IMR-90 (cell line): ENCODE measurements at regions not wholly inside any gene's neighbourhood (a gene's known extent, or its start where the extent isn't known, plus 50 kb on each side); places are given as distances from the start of the nearest gene placed in this dataset.

Experiments
- ATAC-seq: fragments of 200-7000 bp; cut with Tn5 transposase; 2 replicates; pipeline ENCODE4 v1.9.1; 2020; ENCODE audit warnings: low read depth, mild to moderate bottlenecking, moderate library complexity
- BruUV-seq: library from RNA; stranded (reverse); fragments of 400-500 nt; replicated peaks from 2 replicates; lab custom pipeline; 2021; lab: Mats Ljungman, UMichigan
- CTCF ChIA-PET: fragments of 300-600 bp; formaldehyde crosslinking; extraction: SDS; loops from one replicate; lab custom pipeline; 2021; ENCODE audit warnings: antibody characterized with exemption; lab: Yijun Ruan, JAX
- POLR2A ChIA-PET: fragments of 300-600 bp; sonication (Branson Sonifier 250); formaldehyde crosslinking; loops from one replicate; lab custom pipeline; 2022; ENCODE audit warnings: antibody characterized with exemption; ENCODE audit not compliant: unreplicated experiment; lab: Charles Lee
- DNase-seq: peaks from one replicate; pipeline ENCODE4 v3.0.0; 2013
- H2AFZ ChIP-seq: replicated peaks from 2 replicates; pipeline ENCODE3; 2013; ENCODE audit warnings: low read length, mild to moderate bottlenecking; ENCODE audit not compliant: poor library complexity
- H2AK5ac ChIP-seq: 2 replicates; pipeline ENCODE4 v1.6.1; 2013; ENCODE audit warnings: low read depth, low read length, inconsistent platforms
- H2AK9ac ChIP-seq: replicated peaks from 2 replicates; pipeline ENCODE3; 2013; ENCODE audit warnings: mild to moderate bottlenecking, low read depth, low read length, moderate library complexity; ENCODE audit not compliant: poor library complexity
- H2BK120ac ChIP-seq: 2 replicates; pipeline ENCODE4 v1.6.1; 2013; ENCODE audit warnings: low read depth, low read length, inconsistent platforms
- H2BK15ac ChIP-seq: 3 replicates; pipeline ENCODE4 v1.6.1; 2013; ENCODE audit warnings: low read depth, low read length, inconsistent platforms
- H2BK20ac ChIP-seq: 2 replicates; pipeline ENCODE4 v1.6.1; 2013; ENCODE audit warnings: low read depth, mild to moderate bottlenecking, inconsistent platforms, low read length, moderate library complexity
- H2BK5ac ChIP-seq: 2 replicates; pipeline ENCODE4 v1.6.1; 2013; ENCODE audit warnings: mild to moderate bottlenecking, low read depth, low read length, inconsistent platforms; ENCODE audit not compliant: poor library complexity, severe bottlenecking
- H3K14ac ChIP-seq: replicated peaks from 2 replicates; pipeline ENCODE4 v1.6.1; 2013; ENCODE audit warnings: low read depth, low read length, inconsistent platforms
- H3K18ac ChIP-seq: 2 replicates; pipeline ENCODE4 v1.6.1; 2013; ENCODE audit warnings: low read depth, low read length, control low read depth
- H3K23ac ChIP-seq: 2 replicates; pipeline ENCODE4 v1.6.1; 2013; ENCODE audit warnings: low read depth, low read length, inconsistent platforms
- H3K27ac ChIP-seq: 2 replicates; pipeline ENCODE4 v1.5.1; 2013; ENCODE audit warnings: mild to moderate bottlenecking, control low read depth, low read length; ENCODE audit not compliant: insufficient read depth
- H3K27me3 ChIP-seq: 2 replicates; pipeline ENCODE4 v1.6.1; 2013; ENCODE audit warnings: low read length; ENCODE audit not compliant: control insufficient read depth, insufficient read depth
- H3K36me3 ChIP-seq: 2 replicates; pipeline ENCODE4 v1.6.1; 2013; ENCODE audit warnings: low read length, mixed read lengths; ENCODE audit not compliant: control insufficient read depth, insufficient read depth
- H3K4ac ChIP-seq: 2 replicates; pipeline ENCODE4 v1.6.1; 2013; ENCODE audit warnings: low read depth, low read length, inconsistent platforms
- H3K4me1 ChIP-seq: 2 replicates; pipeline ENCODE4 v1.6.1; 2013; ENCODE audit warnings: low read length, mixed read lengths; ENCODE audit not compliant: control insufficient read depth, insufficient read depth
- H3K4me2 ChIP-seq: 2 replicates; pipeline ENCODE4 v1.6.1; 2013; ENCODE audit warnings: low read depth, mild to moderate bottlenecking, control low read depth, low read length, moderate library complexity
- H3K4me3 ChIP-seq: 2 replicates; pipeline ENCODE4 v1.5.1; 2013; ENCODE audit warnings: low read depth, mild to moderate bottlenecking, control low read depth, low read length, moderate library complexity; ENCODE audit not compliant: insufficient read depth
- H3K56ac ChIP-seq: 2 replicates; pipeline ENCODE4 v1.6.1; 2013; ENCODE audit warnings: low read length, inconsistent platforms; ENCODE audit not compliant: insufficient read depth; ENCODE audit errors: extremely low read depth
- H3K79me1 ChIP-seq, 2 experiments: 2 replicates each; pipeline ENCODE4 v1.6.1; 2013; ENCODE audit warnings: low read length in 2 of 2, inconsistent platforms in 1 of 2, low read depth in 1 of 2
- H3K9ac ChIP-seq: 2 replicates; pipeline ENCODE4 v1.6.1; 2013; ENCODE audit warnings: low read depth, low read length, control low read depth
- H3K9me1 ChIP-seq: 2 replicates; pipeline ENCODE4 v1.6.1; 2013; ENCODE audit warnings: low read length, inconsistent platforms; ENCODE audit not compliant: insufficient read depth
- H3K9me3 ChIP-seq: 2 replicates; pipeline ENCODE4 v1.6.1; 2013; ENCODE audit warnings: low read length; ENCODE audit not compliant: control insufficient read depth, insufficient read depth
- H4K20me1 ChIP-seq: 2 replicates; pipeline ENCODE4 v1.6.1; 2013; ENCODE audit warnings: low read length, inconsistent platforms; ENCODE audit not compliant: insufficient read depth
- H4K5ac ChIP-seq: 2 replicates; pipeline ENCODE4 v1.6.1; 2013; ENCODE audit warnings: mild to moderate bottlenecking, low read depth, low read length, control low read depth
- H4K8ac ChIP-seq, 2 experiments: 2 replicates each; pipeline ENCODE4 v1.6.1; 2013; ENCODE audit warnings: low read depth in 2 of 2, low read length in 2 of 2, control low read depth in 1 of 2, inconsistent platforms in 1 of 2
- H4K91ac ChIP-seq: 2 replicates; pipeline ENCODE4 v1.6.1; 2013; ENCODE audit warnings: low read depth, low read length, inconsistent platforms; ENCODE audit not compliant: insufficient read depth
- CEBPB ChIP-seq: IDR thresholded peaks from 2 replicates; pipeline ENCODE4 v1.6.1; 2012; ENCODE audit warnings: low read depth, low read length, improper control_type of control experiment
- MAZ ChIP-seq: IDR thresholded peaks from 2 replicates; pipeline ENCODE4 v1.6.1; 2012; ENCODE audit warnings: low read depth, mild to moderate bottlenecking, low read length, improper control_type of control experiment, moderate library complexity, borderline replicate concordance
- POLR2A ChIP-seq: IDR thresholded peaks from 2 replicates; pipeline ENCODE4 v1.6.1; 2012; ENCODE audit warnings: mild to moderate bottlenecking, low read depth, low read length
- WGBS, 2 experiments: methylation state at CpG; one replicate each; pipeline versions ENCODE4 v1.1.5 to v1.1.7; 2013; ENCODE audit warnings: missing lambda C conversion rate in 2 of 2; ENCODE audit not compliant: insufficient read length in 1 of 2; ENCODE audit errors: extremely low coverage in 2 of 2; 5-methylcytosine and 5-hydroxymethylcytosine counted together
- dilution Hi-C: fragments of 300-500 bp; cut with HindIII; formaldehyde crosslinking; loops from one replicate; pipeline ENCODE4 v1.14.3; 2018; ENCODE audit warnings: low sequenced_read_pairs; ENCODE audit not compliant: unreplicated experiment
- in situ Hi-C: fragments of 300-500 bp; cut with MboI; formaldehyde crosslinking; loops from 3 replicates; pipeline ENCODE4 v1.14.3; 2019; ENCODE audit warnings: low sequenced_read_pairs, inconsistent platforms, mixed read lengths
- intact Hi-C: fragments of 100-400 bp; cut with micrococcal nuclease; formaldehyde crosslinking; loops from 2 replicates; pipeline ENCODE4 v1.10.0; 2022

DNA sequence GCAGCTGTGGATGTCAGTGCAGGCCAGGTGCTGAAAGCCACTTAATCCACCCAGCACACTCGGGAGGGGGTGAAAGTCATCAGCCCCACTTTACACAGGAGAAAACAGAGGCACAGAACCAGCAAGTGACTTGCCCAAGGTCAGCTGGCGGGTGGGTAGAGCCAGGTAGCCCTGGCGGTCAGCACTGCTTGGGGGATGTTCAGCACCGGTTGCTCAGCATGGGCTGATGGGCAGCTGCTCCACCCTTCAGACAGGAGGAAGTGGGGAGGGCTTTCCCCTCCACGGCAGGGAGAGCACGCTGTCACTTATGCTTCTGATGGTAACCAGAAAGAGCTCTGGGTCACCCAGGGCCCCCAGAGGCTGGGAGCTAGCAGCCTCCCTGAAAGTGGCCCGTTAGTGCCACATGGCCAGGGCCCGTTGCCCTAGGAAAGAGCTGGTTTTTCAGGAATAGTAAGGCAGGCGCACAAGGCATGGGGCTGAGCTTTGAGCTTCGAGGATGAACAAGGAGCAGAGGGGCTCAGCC lies 417.9 kb downstream of the CTTN start:
- H3K27me3 ChIP-seq, result no peaks in the 10 kb centered on the region
- no peaks in the 10 kb centered on the region; the same call in 1 of the 2 replicates for H4K20me1 ChIP-seq
- H3K4ac ChIP-seq, result no peak overlapping the region
- BruUV-seq, result no TSS peak
- intact Hi-C loops (loop anchor here (5.0 kb wide), 1 partner anchor 266 kb away; no protein-coding TSS in a partner anchor), dilution Hi-C loops (no loop called here), in situ Hi-C loops (no loop called here)
- H3K27ac ChIP-seq, result no peak overlapping the region
- TF ChIP-seq CEBPB (no peak), POLR2A (no peak), MAZ (no peak)
- peaks cover 5% of the 10 kb centered on the region; the same call in 1 of the 2 replicates for H3K9me3 ChIP-seq
- H2AK9ac ChIP-seq, result no peak overlapping the region
- no peak overlapping the region for H2AFZ ChIP-seq
- H3K79me1 ChIP-seq, result no peaks in the 10 kb centered on the region
- ATAC-seq (no peak), DNase-seq (no peak)
- H2BK15ac ChIP-seq, result no peak overlapping the region
- H2BK20ac ChIP-seq, result no peak overlapping the region
- H3K14ac ChIP-seq, result no peak overlapping the region
- H3K4me2 ChIP-seq, result no peak overlapping the region
- H3K4me3 ChIP-seq, result no peak overlapping the region
- no peaks in the 10 kb centered on the region for H3K9me1 ChIP-seq
- H3K9ac ChIP-seq, result no peak overlapping the region
- 46% methylated on average over 4 of the region's 10 CpGs; no CpG with 5 or more reads in 1 of the 2 experiments for whole genome bisulfite sequencing, 2 experiments
- ChIA-PET CTCF (no interaction called here), POLR2A (no interaction called here)
- peaks cover 4% of the 10 kb centered on the region for H3K36me3 ChIP-seq
- no peak overlapping the region for H2BK120ac ChIP-seq
- H4K8ac ChIP-seq, result no peak overlapping the region
- no peak overlapping the region for H3K18ac ChIP-seq
- H4K5ac ChIP-seq, result no peak overlapping the region
- no peak overlapping the region for H3K56ac ChIP-seq
- H2AK5ac ChIP-seq, result no peak overlapping the region
- H3K4me1 ChIP-seq, result no peaks in the 10 kb centered on the region
- H4K91ac ChIP-seq, result no peak overlapping the region
- H2BK5ac ChIP-seq, result no peak overlapping the region
- H3K23ac ChIP-seq, result no peak overlapping the region
